Lung (tissue), 11 donors: ENCODE measurements at regions not wholly inside any gene's neighbourhood (a gene's known extent, or its start where the extent isn't known, plus 50 kb on each side); places are given as distances from the start of the nearest gene placed in this dataset.

Source experiments
- ATAC-seq: fragments of 200-7000 bp; cut with Tn5 transposase; one replicate; pipeline ENCODE4 v1.9.1; 2020; ENCODE audit warnings: moderate number of reproducible peaks; ENCODE audit not compliant: insufficient read depth, low FRiP score
- DNase-seq, 3 donors: peaks; one replicate each; pipeline ENCODE4 v3.0.0-alpha.2; 2013 to 2017
- H3K27ac ChIP-seq, 2 donors: one replicate each; pipeline ENCODE4 v1.5.1; 2013; ENCODE audit warnings: mild to moderate bottlenecking in 2 of 2, moderate library complexity in 2 of 2, control low read depth in 1 of 2, inconsistent platforms in 1 of 2, low read depth in 1 of 2, low read length in 1 of 2
- H3K27me3 ChIP-seq, 3 donors: one replicate each; pipeline ENCODE4 v1.5.1; 2013; ENCODE audit warnings: low read length in 2 of 3; ENCODE audit not compliant: control insufficient read depth in 3 of 3, insufficient read depth in 3 of 3
- H3K36me3 ChIP-seq, 4 donors: one replicate each; pipeline ENCODE4 v1.5.1; 2013; ENCODE audit warnings: low read length in 4 of 4, mild to moderate bottlenecking in 1 of 4, moderate library complexity in 1 of 4; ENCODE audit not compliant: control insufficient read depth in 4 of 4, insufficient read depth in 4 of 4
- H3K4me1 ChIP-seq, 5 donors: one replicate each; pipeline ENCODE4 v1.5.1; 2013; ENCODE audit warnings: low read length in 5 of 5, mild to moderate bottlenecking in 2 of 5, moderate library complexity in 1 of 5; ENCODE audit not compliant: control insufficient read depth in 5 of 5, insufficient read depth in 5 of 5
- H3K4me3 ChIP-seq: one replicate; pipeline ENCODE4 v1.5.1; 2013; ENCODE audit warnings: mild to moderate bottlenecking, control low read depth, moderate library complexity
- H3K9ac ChIP-seq, 2 donors: one replicate each; pipeline ENCODE4 v1.5.1; 2013; ENCODE audit warnings: low read length in 2 of 2, control low read depth in 1 of 2; ENCODE audit not compliant: insufficient read depth in 1 of 2
- H3K9me3 ChIP-seq, 4 donors: one replicate each; pipeline ENCODE4 v1.5.1; 2013; ENCODE audit warnings: low read length in 3 of 4, mild to moderate bottlenecking in 1 of 4, moderate library complexity in 1 of 4; ENCODE audit not compliant: control insufficient read depth in 4 of 4, insufficient read depth in 3 of 4
- WGBS, 2 donors: extraction: QIAGEN DNeasy Blood & Tissue Kit; methylation state at CpG; one replicate each; pipeline ENCODE4 v1.1.7; 2013; 5-methylcytosine and 5-hydroxymethylcytosine counted together
- TF ChIP-seq, protein P1 (sequence below): IDR thresholded peaks from 2 replicates; pipeline ENCODE4 v1.5.1; 2012; ENCODE audit warnings: mild to moderate bottlenecking; ENCODE audit errors: control extremely low read depth, extremely low read depth
- donor health status: control.
- donor health status: control.
- donor health status: Bipolar disorder and iron deficiency.
- donor health status: healthy.
- donor health status: DM: yes; HTN: yes; CAD: no.

DNA sequence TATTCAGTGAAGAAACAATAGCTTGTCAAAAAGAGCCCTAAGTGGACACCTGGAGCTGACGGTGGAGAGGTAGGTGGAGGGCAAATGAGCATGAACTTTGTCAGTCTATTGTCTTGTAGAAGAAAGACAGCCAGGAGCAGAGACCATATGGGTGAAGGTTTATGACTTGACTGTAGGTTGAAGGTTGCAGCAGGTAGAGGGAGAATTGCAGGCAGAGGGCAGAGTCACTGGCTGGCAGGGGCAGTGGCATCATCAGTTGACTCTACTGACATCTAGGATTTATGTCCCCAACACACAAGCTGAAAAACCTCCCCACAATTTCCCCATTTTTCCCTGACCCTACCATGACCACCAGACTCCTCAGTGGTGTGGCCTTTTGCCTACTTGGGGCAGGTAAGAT is 243.6 kb upstream of the PRSS58 start:
- Histone ChIP-seq H3K9me3 (no peaks in the 10 kb centered on the region), H3K4me3 (no peak overlapping the region), H3K27ac (no peak overlapping the region), H3K27me3 (peaks cover 0 to 5% (median 0%) of the 10 kb centered on the region in 3 donors), H3K9ac (no peak overlapping the region), H3K36me3 (no peaks in the 10 kb centered on the region), H3K4me1 (peaks cover 0 to 1% (median 0%) of the 10 kb centered on the region in 5 donors)
- TF ChIP-seq, protein P1, sequence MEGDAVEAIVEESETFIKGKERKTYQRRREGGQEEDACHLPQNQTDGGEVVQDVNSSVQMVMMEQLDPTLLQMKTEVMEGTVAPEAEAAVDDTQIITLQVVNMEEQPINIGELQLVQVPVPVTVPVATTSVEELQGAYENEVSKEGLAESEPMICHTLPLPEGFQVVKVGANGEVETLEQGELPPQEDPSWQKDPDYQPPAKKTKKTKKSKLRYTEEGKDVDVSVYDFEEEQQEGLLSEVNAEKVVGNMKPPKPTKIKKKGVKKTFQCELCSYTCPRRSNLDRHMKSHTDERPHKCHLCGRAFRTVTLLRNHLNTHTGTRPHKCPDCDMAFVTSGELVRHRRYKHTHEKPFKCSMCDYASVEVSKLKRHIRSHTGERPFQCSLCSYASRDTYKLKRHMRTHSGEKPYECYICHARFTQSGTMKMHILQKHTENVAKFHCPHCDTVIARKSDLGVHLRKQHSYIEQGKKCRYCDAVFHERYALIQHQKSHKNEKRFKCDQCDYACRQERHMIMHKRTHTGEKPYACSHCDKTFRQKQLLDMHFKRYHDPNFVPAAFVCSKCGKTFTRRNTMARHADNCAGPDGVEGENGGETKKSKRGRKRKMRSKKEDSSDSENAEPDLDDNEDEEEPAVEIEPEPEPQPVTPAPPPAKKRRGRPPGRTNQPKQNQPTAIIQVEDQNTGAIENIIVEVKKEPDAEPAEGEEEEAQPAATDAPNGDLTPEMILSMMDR = no peak
- ATAC-seq = no peak
- WGBS, 2 donors = 62 to 68% methylated on average over 1 of the region's 1 CpG
- DNase-seq = no peak

DNA sequence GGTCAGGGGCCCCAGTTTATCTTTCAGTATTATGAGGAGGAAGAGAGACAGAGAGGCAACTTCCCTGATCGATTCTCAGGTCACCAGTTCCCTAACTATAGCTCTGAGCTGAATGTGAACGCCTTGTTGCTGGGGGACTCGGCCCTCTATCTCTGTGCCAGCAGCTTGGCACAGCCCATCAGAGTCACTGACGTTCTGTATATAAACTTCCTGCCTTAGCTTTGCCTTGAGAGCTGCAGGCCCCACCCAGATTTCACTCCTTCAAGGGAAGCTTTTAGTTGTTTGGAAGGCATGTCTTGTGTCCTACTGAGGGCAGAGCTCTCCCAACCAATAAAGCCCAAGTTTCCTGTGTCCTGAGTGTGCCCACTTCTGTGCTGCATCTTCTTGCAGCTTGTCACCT is 242.5 kb upstream of the PRSS58 start:
- H3K36me3 ChIP-seq = no peaks in the 10 kb centered on the region

DNA sequence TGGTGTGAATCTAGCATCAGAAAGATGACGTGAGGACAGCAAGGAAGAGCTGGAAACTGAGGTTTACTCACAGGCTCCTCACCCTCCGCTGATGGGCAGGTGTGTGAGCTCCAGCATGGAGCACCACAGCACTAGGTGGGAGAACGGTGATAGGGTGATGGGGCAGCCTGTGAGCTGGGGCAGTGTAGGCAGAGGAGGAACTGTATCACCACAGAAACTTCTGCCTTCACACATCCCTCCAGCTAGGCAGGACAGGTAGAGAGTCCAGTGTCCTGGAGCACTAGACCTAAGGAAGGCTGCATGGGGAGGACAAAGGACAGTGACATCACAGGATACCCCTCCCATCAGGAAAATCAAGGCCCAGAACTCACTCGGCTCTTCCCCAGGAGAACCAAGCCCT is 241.8 kb upstream of the PRSS58 start:
- no peak for ATAC-seq
- WGBS, 2 donors = 69% methylated on average over 4 of the region's 4 CpGs

More for the DNA sequence above, 242.5 kb upstream of the PRSS58 start:
- Histone ChIP-seq H3K4me3 (no peak overlapping the region), H3K27ac (no peak overlapping the region), H3K4me1 (peaks cover 0 to 2% (median 0%) of the 10 kb centered on the region in 5 donors), H3K9me3 (no peaks in the 10 kb centered on the region), H3K27me3 (peaks cover 0 to 10% (median 3%) of the 10 kb centered on the region in 3 donors), H3K9ac (no peak overlapping the region)
- peak in 1 of 3 donors; percentile 20 for DNase-seq
- TF ChIP-seq, protein P1 = no peak
- 9 to 21% methylated on average over 4 of the region's 4 CpGs for WGBS, 2 donors
- no peak for ATAC-seq

More for the DNA sequence above, 241.8 kb upstream of the PRSS58 start:
- H3K4me3 ChIP-seq = no peak overlapping the region
- TF ChIP-seq, protein P1 = no peak
- peaks cover 0 to 10% (median 3%) of the 10 kb centered on the region in 3 donors for H3K27me3 ChIP-seq
- no peak for DNase-seq
- no peaks in the 10 kb centered on the region for H3K9me3 ChIP-seq
- no peaks in the 10 kb centered on the region for H3K36me3 ChIP-seq
- H3K27ac ChIP-seq = no peak overlapping the region
- H3K9ac ChIP-seq = no peak overlapping the region
- peaks cover 0 to 2% (median 0%) of the 10 kb centered on the region in 5 donors for H3K4me1 ChIP-seq
